T47D (cell line): ENCODE measurements at regions not wholly inside any gene's neighbourhood (a gene's known extent, or its start where the extent isn't known, plus 50 kb on each side); places are given as distances from the start of the nearest gene placed in this dataset.

Experiments used
- DNase-seq, 2 experiments: peaks; one replicate each; pipeline versions ENCODE4 v3.0.0 to v3.0.0-alpha.2; 2011 to 2012; ENCODE audit warnings: low read depth in 1 of 2, low spot score in 1 of 2
- JUND ChIP-seq: IDR thresholded peaks from 2 replicates; pipeline ENCODE4 v1.6.1; 2012; ENCODE audit warnings: low read depth
- in situ Hi-C: cut with HindIII; loops from 2 replicates; pipeline ENCODE4 v1.10.0; 2016; ENCODE audit warnings: low sequenced_read_pairs, low pct_unique_long_range_greater_than_20kb

GRCh38 chr11:103842191-103842590, 194.2 kb upstream of the DDI1 start:
- no peak for DNase-seq
- in situ Hi-C loops: no loop called here
- TF ChIP-seq JUND: no peak

GRCh38 chr11:103842795-103843194, 193.6 kb upstream of the DDI1 start:
- in situ Hi-C loops: no loop called here
- no peak for DNase-seq
- no peak for TF ChIP-seq JUND

DNA sequence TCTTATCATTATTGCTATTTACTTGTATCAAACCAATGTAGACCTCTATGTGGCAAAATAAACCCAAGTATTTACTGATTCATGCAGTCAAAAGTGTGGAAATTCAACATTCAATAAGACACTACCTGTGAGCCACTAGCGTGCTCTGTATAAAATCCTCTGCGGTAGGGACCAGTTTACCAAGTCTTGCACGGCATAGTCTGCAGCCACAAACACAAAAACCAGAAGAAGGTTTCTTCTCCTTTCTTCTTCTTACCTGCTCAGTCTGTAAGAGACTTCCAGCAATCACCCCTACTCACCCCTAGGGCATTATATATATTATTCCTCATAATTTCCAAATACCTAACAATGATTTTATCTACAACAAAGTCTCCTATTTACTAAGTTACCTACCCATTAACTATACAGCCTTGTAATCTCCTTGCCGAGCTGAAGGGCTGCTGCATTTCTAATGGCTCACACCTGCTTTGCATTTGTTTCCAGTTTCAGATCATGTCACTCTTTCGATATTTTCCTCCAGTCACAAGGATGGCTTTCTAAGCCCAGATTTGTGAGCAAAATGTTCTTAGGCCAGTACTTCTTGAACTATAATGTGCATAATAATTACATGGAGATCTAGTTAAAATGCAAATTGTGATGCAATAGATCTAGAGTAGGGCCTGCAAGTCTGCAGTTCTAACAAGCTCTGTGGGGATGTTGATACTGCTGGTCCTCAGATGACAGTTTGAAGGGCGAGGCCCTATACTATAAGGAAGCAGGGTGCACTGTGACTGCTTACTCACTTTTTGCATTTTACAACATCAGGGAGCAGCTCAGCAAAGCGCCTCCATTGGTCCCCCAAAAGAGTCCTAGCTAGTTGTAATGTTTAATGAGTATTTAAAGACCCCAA, 191.9 kb upstream of the DDI1 start:
- no peak for TF ChIP-seq JUND
- in situ Hi-C loops: no loop called here
- no peak for DNase-seq

- no peak for TF ChIP-seq JUND
- in situ Hi-C loops: no loop called here
- DNase-seq: no peak
These were observed 191.1 kb upstream of the DDI1 start for GRCh38 chr11:103845331-103845730.

- TF ChIP-seq JUND: no peak
- no peak for DNase-seq
- in situ Hi-C loops: no loop called here
These were observed 187.8 kb upstream of the DDI1 start for GRCh38 chr11:103848686-103849085.

GRCh38 chr11:103849366-103849765, 187.1 kb upstream of the DDI1 start:
- in situ Hi-C loops: no loop called here
- TF ChIP-seq JUND: no peak
- no peak for DNase-seq

GRCh38 chr11:103850419-103851165, 185.8 kb upstream of the DDI1 start:
- in situ Hi-C loops: no loop called here
- no peak for TF ChIP-seq JUND
- no peak for DNase-seq

GRCh38 chr11:103851166-103851651, 185.2 kb upstream of the DDI1 start:
- DNase-seq: no peak
- in situ Hi-C loops: no loop called here
- no peak for TF ChIP-seq JUND
